ENCODE measurements at regions not wholly inside any gene's neighbourhood (a gene's known extent, or its start where the extent isn't known, plus 50 kb on each side); places are given as distances from the start of the nearest gene placed in this dataset.

- TF ChIP-seq PKNOX1 (IDR thresholded peaks at IDR 0.05) (no peak), CTBP1 (IDR thresholded peaks at IDR 0.05; ENCODE audit: borderline replicate concordance) (no peak), SUZ12 (IDR thresholded peaks at IDR 0.05) (no peak), FOXA1 (IDR thresholded peaks at IDR 0.05) (no peak), TARDBP (IDR thresholded peaks at IDR 0.05) (no peak), HDGF (IDR thresholded peaks at IDR 0.05; ENCODE audit: borderline replicate concordance) (no peak)
- ChIA-PET POLR2A (no interaction called here), CTCF (no interaction called here)
- DNase-seq (ENCODE audit: extremely low spot score), result no peak
These were observed 340.0 kb upstream of the EDIL3 start for GRCh38 chr5:84724683-84725082.

GRCh38 chr5:84724181-84724580 lies 339.5 kb upstream of the EDIL3 start:
- ChIA-PET CTCF (no interaction called here), POLR2A (no interaction called here)
- no peak for TF ChIP-seq ARNT (IDR thresholded peaks at IDR 0.05)
- TF ChIP-seq FOXM1 (IDR thresholded peaks at IDR 0.05; ENCODE audit: borderline replicate concordance), result no peak
- DNase-seq (ENCODE audit: extremely low spot score), result no peak

GRCh38 chr5:84718377-84718776 lies 333.7 kb upstream of the EDIL3 start:
- ChIA-PET CTCF (no interaction called here), POLR2A (no interaction called here)
- TF ChIP-seq FOXM1 (IDR thresholded peaks at IDR 0.05; ENCODE audit: borderline replicate concordance) (no peak), LEF1 (IDR thresholded peaks at IDR 0.05; ENCODE audit: borderline replicate concordance) (no peak), SP1 (IDR thresholded peaks at IDR 0.05) (no peak), HDGF (IDR thresholded peaks at IDR 0.05; ENCODE audit: borderline replicate concordance) (no peak), ARNT (IDR thresholded peaks at IDR 0.05) (no peak), BHLHE40 (IDR thresholded peaks at IDR 0.05; ENCODE audit: borderline replicate concordance) (no peak), FOXK2 (IDR thresholded peaks at IDR 0.05) (no peak), TARDBP (IDR thresholded peaks at IDR 0.05) (no peak)
- no peak for DNase-seq (ENCODE audit: extremely low spot score)

GRCh38 chr5:84715686-84716085 lies 331.0 kb upstream of the EDIL3 start:
- ChIA-PET CTCF (no interaction called here), POLR2A (no interaction called here)
- DNase-seq (ENCODE audit: extremely low spot score), result no peak
- TF ChIP-seq BHLHE40 (IDR thresholded peaks at IDR 0.05; ENCODE audit: borderline replicate concordance) (no peak), SP1 (IDR thresholded peaks at IDR 0.05) (no peak), NFRKB (IDR thresholded peaks at IDR 0.05) (no peak), SUZ12 (IDR thresholded peaks at IDR 0.05) (no peak), HDGF (IDR thresholded peaks at IDR 0.05; ENCODE audit: borderline replicate concordance) (no peak), TARDBP (IDR thresholded peaks at IDR 0.05) (no peak), LEF1 (IDR thresholded peaks at IDR 0.05; ENCODE audit: borderline replicate concordance) (no peak), ELF4 (IDR thresholded peaks at IDR 0.05) (no peak), CTBP1 (IDR thresholded peaks at IDR 0.05; ENCODE audit: borderline replicate concordance) (no peak)

GRCh38 chr5:84715091-84715490 lies 330.4 kb upstream of the EDIL3 start:
- CTCF ChIA-PET, result no interaction called here

GRCh38 chr5:84709075-84709474 lies 324.4 kb upstream of the EDIL3 start:
- DNase-seq (ENCODE audit: extremely low spot score), result no peak
- ChIA-PET CTCF (no interaction called here), POLR2A (no interaction called here)
- TF ChIP-seq CTBP1 (IDR thresholded peaks at IDR 0.05; ENCODE audit: borderline replicate concordance) (no peak), SP1 (IDR thresholded peaks at IDR 0.05) (no peak), TARDBP (IDR thresholded peaks at IDR 0.05) (no peak), L3MBTL2 (conservative IDR thresholded peaks at IDR 0.05) (no peak), LEF1 (IDR thresholded peaks at IDR 0.05; ENCODE audit: borderline replicate concordance) (no peak), NFRKB (IDR thresholded peaks at IDR 0.05) (no peak), ARNT (IDR thresholded peaks at IDR 0.05) (no peak), FOXK2 (IDR thresholded peaks at IDR 0.05) (no peak), HDGF (IDR thresholded peaks at IDR 0.05; ENCODE audit: borderline replicate concordance) (no peak), ZNF384 (IDR thresholded peaks at IDR 0.05) (no peak), ELF4 (IDR thresholded peaks at IDR 0.05) (no peak), SUZ12 (IDR thresholded peaks at IDR 0.05) (no peak), BHLHE40 (IDR thresholded peaks at IDR 0.05; ENCODE audit: borderline replicate concordance) (no peak), FOXM1 (IDR thresholded peaks at IDR 0.05; ENCODE audit: borderline replicate concordance) (no peak), PKNOX1 (IDR thresholded peaks at IDR 0.05) (no peak), FOXA1 (IDR thresholded peaks at IDR 0.05) (no peak)

More at GRCh38 chr5:84715091-84715490, 330.4 kb upstream of the EDIL3 start:
- POLR2A ChIA-PET, result no interaction called here
- TF ChIP-seq ARNT (IDR thresholded peaks at IDR 0.05), result no peak
- no peak for TF ChIP-seq NFRKB (IDR thresholded peaks at IDR 0.05)
- no peak for TF ChIP-seq ELF4 (IDR thresholded peaks at IDR 0.05)
- no peak for TF ChIP-seq LEF1 (IDR thresholded peaks at IDR 0.05; ENCODE audit: borderline replicate concordance)
- TF ChIP-seq TARDBP (IDR thresholded peaks at IDR 0.05), result no peak
- no peak for TF ChIP-seq PKNOX1 (IDR thresholded peaks at IDR 0.05)
- TF ChIP-seq BHLHE40 (IDR thresholded peaks at IDR 0.05; ENCODE audit: borderline replicate concordance), result no peak
- no peak for TF ChIP-seq FOXM1 (IDR thresholded peaks at IDR 0.05; ENCODE audit: borderline replicate concordance)
- no peak for TF ChIP-seq FOXK2 (IDR thresholded peaks at IDR 0.05)
- no peak for TF ChIP-seq L3MBTL2 (conservative IDR thresholded peaks at IDR 0.05)
- TF ChIP-seq FOXA1 (IDR thresholded peaks at IDR 0.05), result no peak
- no peak for TF ChIP-seq SP1 (IDR thresholded peaks at IDR 0.05)
- TF ChIP-seq HDGF (IDR thresholded peaks at IDR 0.05; ENCODE audit: borderline replicate concordance), result no peak
- TF ChIP-seq CTBP1 (IDR thresholded peaks at IDR 0.05; ENCODE audit: borderline replicate concordance), result no peak
- TF ChIP-seq SUZ12 (IDR thresholded peaks at IDR 0.05), result no peak
- TF ChIP-seq ZNF384 (IDR thresholded peaks at IDR 0.05), result no peak
- DNase-seq (ENCODE audit: extremely low spot score), result no peak
